ENCODE measurements at regions not wholly inside any gene's neighbourhood (a gene's known extent, or its start where the extent isn't known, plus 50 kb on each side); places are given as distances from the start of the nearest gene placed in this dataset.

GRCh38 chr12:98370976-98371375, 144.4 kb upstream of the TMPO start:
- TF ChIP-seq CTCF (IDR thresholded peaks at IDR 0.05) (no peak), POLR2A (IDR thresholded peaks at IDR 0.05) (no peak)

Measured in thyroid gland (tissue), 4 donors.